GM23338 (cell line): ENCODE measurements at regions not wholly inside any gene's neighbourhood (a gene's known extent, or its start where the extent isn't known, plus 50 kb on each side); places are given as distances from the start of the nearest gene placed in this dataset.

ENCODE experiments used
- ATAC-seq: fragments of 200-7000 bp; cut with Tn5 transposase; 3 replicates; pipeline ENCODE4 v1.9.1; 2020
- DNase-seq: peaks from one replicate; pipeline ENCODE4 v3.0.0-alpha.2; 2015; ENCODE audit warnings: low spot score
- H2AFZ ChIP-seq: fragments of 200-600 bp; sonication (generic); 2 replicates; pipeline ENCODE4 v1.8.0; 2016; ENCODE audit warnings: antibody characterized with exemption, mild to moderate bottlenecking, moderate library complexity
- H3F3A ChIP-seq: fragments of 200-600 bp; sonication (generic); replicated peaks from 2 replicates; pipeline ENCODE4 v1.8.0; 2017; ENCODE audit warnings: antibody characterized with exemption, mixed run types, low read depth
- H3K27ac ChIP-seq: fragments of 200-600 bp; sonication (generic); 2 replicates; pipeline ENCODE4 v1.6.1; 2016; ENCODE audit warnings: low read depth
- H3K27me3 ChIP-seq: fragments of 200-600 bp; sonication (generic); 2 replicates; pipeline ENCODE4 v1.8.0; 2016; ENCODE audit warnings: mild to moderate bottlenecking, mixed run types, moderate library complexity; ENCODE audit not compliant: insufficient read depth
- H3K36me3 ChIP-seq: fragments of 200-600 bp; sonication (generic); 2 replicates; pipeline ENCODE4 v1.8.0; 2016; ENCODE audit warnings: mild to moderate bottlenecking; ENCODE audit not compliant: insufficient read depth
- H3K4me1 ChIP-seq: fragments of 200-600 bp; sonication (generic); 2 replicates; pipeline ENCODE4 v1.8.0; 2016; ENCODE audit warnings: mild to moderate bottlenecking, moderate library complexity; ENCODE audit not compliant: insufficient read depth
- H3K4me2 ChIP-seq: fragments of 200-600 bp; sonication (generic); 2 replicates; pipeline ENCODE4 v1.7.1; 2017; ENCODE audit warnings: mixed run types
- H3K4me3 ChIP-seq: fragments of 200-600 bp; sonication (generic); 2 replicates; pipeline ENCODE4 v1.6.1; 2016; ENCODE audit warnings: mixed run types
- H3K79me2 ChIP-seq: fragments of 200-600 bp; sonication (generic); replicated peaks from 2 replicates; pipeline ENCODE4 v1.8.0; 2017; ENCODE audit warnings: mild to moderate bottlenecking; ENCODE audit not compliant: insufficient read depth
- H3K9me2 ChIP-seq: fragments of 200-600 bp; sonication (generic); 2 replicates; pipeline ENCODE4 v1.8.0; 2017; ENCODE audit not compliant: insufficient read depth
- H4K20me1 ChIP-seq: fragments of 200-600 bp; sonication (generic); replicated peaks from 2 replicates; pipeline ENCODE4 v1.8.0; 2017; ENCODE audit warnings: mild to moderate bottlenecking; ENCODE audit not compliant: insufficient read depth
- H3K27ac Mint-ChIP-seq: 2 replicates; pipeline ENCODE4 v1.8.0; 2020; ENCODE audit warnings: inconsistent platforms, mild to moderate bottlenecking, moderate library complexity, mixed read lengths
- H3K27me3 Mint-ChIP-seq: 3 replicates; pipeline ENCODE4 v1.8.0; 2022; ENCODE audit warnings: low read depth, mild to moderate bottlenecking, moderate library complexity, mixed read lengths, inconsistent platforms; ENCODE audit not compliant: insufficient read depth, poor library complexity
- H3K36me3 Mint-ChIP-seq: 3 replicates; pipeline ENCODE4 v1.8.0; 2021; ENCODE audit warnings: low read depth, mild to moderate bottlenecking, inconsistent platforms, moderate library complexity, mixed read lengths
- H3K4me1 Mint-ChIP-seq: 3 replicates; pipeline ENCODE4 v1.8.0; 2020; ENCODE audit warnings: mild to moderate bottlenecking, inconsistent platforms, mixed read lengths
- H3K4me3 Mint-ChIP-seq: 3 replicates; pipeline ENCODE4 v1.8.0; 2021; ENCODE audit warnings: moderate library complexity, mild to moderate bottlenecking, inconsistent platforms, mixed read lengths
- H3K9me3 Mint-ChIP-seq: 3 replicates; pipeline ENCODE4 v1.8.0; 2020; ENCODE audit warnings: moderate library complexity, mild to moderate bottlenecking, inconsistent platforms, mixed read lengths
- EZH2 ChIP-seq: fragments of 200-600 bp; sonication (generic); IDR thresholded peaks from one replicate; pipeline ENCODE4 v1.8.0; 2017; ENCODE audit warnings: antibody characterized with exemption, mild to moderate bottlenecking, low read depth; ENCODE audit not compliant: unreplicated experiment
- POLR2AphosphoS5 ChIP-seq: IDR thresholded peaks from 2 replicates; pipeline ENCODE4 v1.6.1; 2016; ENCODE audit warnings: antibody characterized with exemption, low read depth
- STAT1 ChIP-seq: IDR thresholded peaks from one replicate; pipeline ENCODE4 v1.6.1; 2016; ENCODE audit warnings: antibody characterized with exemption; ENCODE audit not compliant: unreplicated experiment
- ZNF114 ChIP-seq: fragments of 250-450 bp; sonication (Bioruptor Pico); IDR thresholded peaks from 2 replicates; pipeline ENCODE4 v1.5.0; 2020; ENCODE audit warnings: mild to moderate bottlenecking, moderate library complexity
- ZNF331 ChIP-seq: fragments of 250-450 bp; sonication (Bioruptor Pico); IDR thresholded peaks from 2 replicates; pipeline ENCODE4 v1.5.0; 2020; ENCODE audit warnings: low read depth, mild to moderate bottlenecking, moderate library complexity
- TF ChIP-seq, protein P1 (sequence below): IDR thresholded peaks from 2 replicates; pipeline ENCODE4 v1.6.1; 2016; ENCODE audit warnings: antibody characterized with exemption
- TF ChIP-seq, protein P2 (sequence below), 2 experiments: fragments of 200-600 bp in 1 of 2; sonication (generic) in 1 of 2; conservative IDR thresholded peaks; 2 replicates each; pipeline versions ENCODE4 v1.5.1 to v1.6.1; 2016 to 2017; ENCODE audit warnings: antibody characterized with exemption in 2 of 2, low read depth in 2 of 2, mild to moderate bottlenecking in 2 of 2, moderate library complexity in 1 of 2
- TF ChIP-seq, protein P3 (sequence below): IDR thresholded peaks from one replicate; pipeline ENCODE4 v1.6.1; 2018; ENCODE audit warnings: antibody characterized with exemption; ENCODE audit not compliant: unreplicated experiment
- TF ChIP-seq, protein P4 (sequence below): fragments of 250-450 bp; sonication (Bioruptor Pico); IDR thresholded peaks from 2 replicates; pipeline ENCODE4 v1.5.0; 2020; ENCODE audit warnings: mild to moderate bottlenecking, moderate library complexity

DNA sequence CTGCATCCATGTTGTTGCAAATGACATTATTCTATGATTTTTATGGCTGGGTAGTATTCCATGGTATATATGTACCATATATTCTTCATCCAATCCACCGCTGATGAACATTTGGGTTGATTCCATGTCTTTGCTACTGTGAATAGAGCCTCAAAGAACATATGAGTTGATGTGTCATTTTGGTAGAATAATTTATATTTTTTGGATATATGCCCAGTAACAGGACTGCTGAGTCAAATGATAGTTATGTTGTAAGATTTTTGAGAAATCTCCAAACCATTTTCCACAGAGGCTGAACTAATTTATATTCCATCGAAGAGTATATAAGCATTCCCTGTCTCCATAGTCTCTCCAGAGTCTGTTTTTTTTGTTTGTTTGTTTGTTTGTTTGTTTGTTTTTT lies 1373.5 kb downstream of the GRIK2 start:
- H2AFZ ChIP-seq = no peak overlapping the region
- no peaks in the 10 kb centered on the region for H3K9me2 ChIP-seq
- no peaks in the 10 kb centered on the region for H3K36me3 ChIP-seq
- H3K27me3 ChIP-seq = no peaks in the 10 kb centered on the region
- no peak overlapping the region for H3K27ac ChIP-seq
- no peak for DNase-seq
- no peaks in the 10 kb centered on the region for H3K79me2 ChIP-seq
- Mint-ChIP-seq H3K9me3 (peaks cover 14% of the 10 kb centered on the region), H3K4me3 (no peak overlapping the region), H3K27ac (no peak overlapping the region), H3K36me3 (peaks cover 5% of the 10 kb centered on the region; the same call in 1 of the 3 replicates), H3K27me3 (no peaks in the 10 kb centered on the region), H3K4me1 (no peaks in the 10 kb centered on the region)
- H3K4me3 ChIP-seq = no peak overlapping the region
- no peaks in the 10 kb centered on the region for H3K4me1 ChIP-seq
- TF ChIP-seq, protein P1, sequence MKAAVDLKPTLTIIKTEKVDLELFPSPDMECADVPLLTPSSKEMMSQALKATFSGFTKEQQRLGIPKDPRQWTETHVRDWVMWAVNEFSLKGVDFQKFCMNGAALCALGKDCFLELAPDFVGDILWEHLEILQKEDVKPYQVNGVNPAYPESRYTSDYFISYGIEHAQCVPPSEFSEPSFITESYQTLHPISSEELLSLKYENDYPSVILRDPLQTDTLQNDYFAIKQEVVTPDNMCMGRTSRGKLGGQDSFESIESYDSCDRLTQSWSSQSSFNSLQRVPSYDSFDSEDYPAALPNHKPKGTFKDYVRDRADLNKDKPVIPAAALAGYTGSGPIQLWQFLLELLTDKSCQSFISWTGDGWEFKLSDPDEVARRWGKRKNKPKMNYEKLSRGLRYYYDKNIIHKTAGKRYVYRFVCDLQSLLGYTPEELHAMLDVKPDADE = no peak
- TF ChIP-seq ZNF114 (CRISPR knock-in tag) (no peak), STAT1 (no peak), ZNF331 (CRISPR knock-in tag) (no peak), EZH2 (no peak)
- H4K20me1 ChIP-seq = no peaks in the 10 kb centered on the region
- H3K4me2 ChIP-seq = no peak overlapping the region
- ATAC-seq = no peak
- H3F3A ChIP-seq = no peaks in the 10 kb centered on the region

DNA sequence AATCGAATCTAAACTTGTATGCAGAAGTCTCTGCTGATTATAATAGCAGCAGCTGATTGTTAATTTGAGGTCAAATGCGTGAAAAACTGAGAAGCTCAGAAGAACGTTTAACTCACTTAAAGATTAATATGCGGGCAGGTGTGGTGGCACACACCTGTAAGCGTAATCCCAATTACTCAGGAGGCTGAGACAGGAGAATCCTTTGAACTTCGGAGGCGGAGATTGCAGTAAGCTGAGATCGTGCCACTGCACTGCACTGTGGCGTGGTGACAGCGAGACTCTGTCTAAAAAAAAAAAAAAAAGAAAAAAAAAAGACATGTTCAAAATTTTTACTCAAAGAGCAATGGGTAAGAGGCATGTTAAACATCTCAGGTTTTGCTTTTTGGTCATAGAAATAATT lies 1370.8 kb downstream of the GRIK2 start:
- H4K20me1 ChIP-seq = no peaks in the 10 kb centered on the region
- Mint-ChIP-seq H3K36me3 (peaks cover 5% of the 10 kb centered on the region; the same call in 1 of the 3 replicates), H3K9me3 (peaks cover 9% of the 10 kb centered on the region), H3K27me3 (no peaks in the 10 kb centered on the region), H3K4me3 (no peak overlapping the region), H3K4me1 (no peaks in the 10 kb centered on the region), H3K27ac (no peak overlapping the region)
- no peaks in the 10 kb centered on the region for H3K27me3 ChIP-seq
- no peaks in the 10 kb centered on the region for H3K36me3 ChIP-seq
- no peaks in the 10 kb centered on the region for H3K79me2 ChIP-seq
- H3K4me1 ChIP-seq = no peaks in the 10 kb centered on the region
- no peaks in the 10 kb centered on the region for H3K9me2 ChIP-seq
- DNase-seq (no peak), ATAC-seq (no peak)
- H3K27ac ChIP-seq = no peak overlapping the region
- H3K4me2 ChIP-seq = no peak overlapping the region
- H3K4me3 ChIP-seq = no peak overlapping the region
- H2AFZ ChIP-seq = peak overlapping the region; percentile 45; the same call in 1 of the 2 replicates
- no peaks in the 10 kb centered on the region for H3F3A ChIP-seq
- TF ChIP-seq, protein P2, sequence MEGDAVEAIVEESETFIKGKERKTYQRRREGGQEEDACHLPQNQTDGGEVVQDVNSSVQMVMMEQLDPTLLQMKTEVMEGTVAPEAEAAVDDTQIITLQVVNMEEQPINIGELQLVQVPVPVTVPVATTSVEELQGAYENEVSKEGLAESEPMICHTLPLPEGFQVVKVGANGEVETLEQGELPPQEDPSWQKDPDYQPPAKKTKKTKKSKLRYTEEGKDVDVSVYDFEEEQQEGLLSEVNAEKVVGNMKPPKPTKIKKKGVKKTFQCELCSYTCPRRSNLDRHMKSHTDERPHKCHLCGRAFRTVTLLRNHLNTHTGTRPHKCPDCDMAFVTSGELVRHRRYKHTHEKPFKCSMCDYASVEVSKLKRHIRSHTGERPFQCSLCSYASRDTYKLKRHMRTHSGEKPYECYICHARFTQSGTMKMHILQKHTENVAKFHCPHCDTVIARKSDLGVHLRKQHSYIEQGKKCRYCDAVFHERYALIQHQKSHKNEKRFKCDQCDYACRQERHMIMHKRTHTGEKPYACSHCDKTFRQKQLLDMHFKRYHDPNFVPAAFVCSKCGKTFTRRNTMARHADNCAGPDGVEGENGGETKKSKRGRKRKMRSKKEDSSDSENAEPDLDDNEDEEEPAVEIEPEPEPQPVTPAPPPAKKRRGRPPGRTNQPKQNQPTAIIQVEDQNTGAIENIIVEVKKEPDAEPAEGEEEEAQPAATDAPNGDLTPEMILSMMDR (conservative IDR thresholded peaks at IDR 0.05; ENCODE audit: low read depth in 2 of 2) = no peak
- TF ChIP-seq, protein P3, sequence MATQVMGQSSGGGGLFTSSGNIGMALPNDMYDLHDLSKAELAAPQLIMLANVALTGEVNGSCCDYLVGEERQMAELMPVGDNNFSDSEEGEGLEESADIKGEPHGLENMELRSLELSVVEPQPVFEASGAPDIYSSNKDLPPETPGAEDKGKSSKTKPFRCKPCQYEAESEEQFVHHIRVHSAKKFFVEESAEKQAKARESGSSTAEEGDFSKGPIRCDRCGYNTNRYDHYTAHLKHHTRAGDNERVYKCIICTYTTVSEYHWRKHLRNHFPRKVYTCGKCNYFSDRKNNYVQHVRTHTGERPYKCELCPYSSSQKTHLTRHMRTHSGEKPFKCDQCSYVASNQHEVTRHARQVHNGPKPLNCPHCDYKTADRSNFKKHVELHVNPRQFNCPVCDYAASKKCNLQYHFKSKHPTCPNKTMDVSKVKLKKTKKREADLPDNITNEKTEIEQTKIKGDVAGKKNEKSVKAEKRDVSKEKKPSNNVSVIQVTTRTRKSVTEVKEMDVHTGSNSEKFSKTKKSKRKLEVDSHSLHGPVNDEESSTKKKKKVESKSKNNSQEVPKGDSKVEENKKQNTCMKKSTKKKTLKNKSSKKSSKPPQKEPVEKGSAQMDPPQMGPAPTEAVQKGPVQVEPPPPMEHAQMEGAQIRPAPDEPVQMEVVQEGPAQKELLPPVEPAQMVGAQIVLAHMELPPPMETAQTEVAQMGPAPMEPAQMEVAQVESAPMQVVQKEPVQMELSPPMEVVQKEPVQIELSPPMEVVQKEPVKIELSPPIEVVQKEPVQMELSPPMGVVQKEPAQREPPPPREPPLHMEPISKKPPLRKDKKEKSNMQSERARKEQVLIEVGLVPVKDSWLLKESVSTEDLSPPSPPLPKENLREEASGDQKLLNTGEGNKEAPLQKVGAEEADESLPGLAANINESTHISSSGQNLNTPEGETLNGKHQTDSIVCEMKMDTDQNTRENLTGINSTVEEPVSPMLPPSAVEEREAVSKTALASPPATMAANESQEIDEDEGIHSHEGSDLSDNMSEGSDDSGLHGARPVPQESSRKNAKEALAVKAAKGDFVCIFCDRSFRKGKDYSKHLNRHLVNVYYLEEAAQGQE = no peak
- no peak for TF ChIP-seq ZNF114 (CRISPR knock-in tag)
- TF ChIP-seq POLR2AphosphoS5 = no peak
- no peak for TF ChIP-seq STAT1
- TF ChIP-seq, protein P4, sequence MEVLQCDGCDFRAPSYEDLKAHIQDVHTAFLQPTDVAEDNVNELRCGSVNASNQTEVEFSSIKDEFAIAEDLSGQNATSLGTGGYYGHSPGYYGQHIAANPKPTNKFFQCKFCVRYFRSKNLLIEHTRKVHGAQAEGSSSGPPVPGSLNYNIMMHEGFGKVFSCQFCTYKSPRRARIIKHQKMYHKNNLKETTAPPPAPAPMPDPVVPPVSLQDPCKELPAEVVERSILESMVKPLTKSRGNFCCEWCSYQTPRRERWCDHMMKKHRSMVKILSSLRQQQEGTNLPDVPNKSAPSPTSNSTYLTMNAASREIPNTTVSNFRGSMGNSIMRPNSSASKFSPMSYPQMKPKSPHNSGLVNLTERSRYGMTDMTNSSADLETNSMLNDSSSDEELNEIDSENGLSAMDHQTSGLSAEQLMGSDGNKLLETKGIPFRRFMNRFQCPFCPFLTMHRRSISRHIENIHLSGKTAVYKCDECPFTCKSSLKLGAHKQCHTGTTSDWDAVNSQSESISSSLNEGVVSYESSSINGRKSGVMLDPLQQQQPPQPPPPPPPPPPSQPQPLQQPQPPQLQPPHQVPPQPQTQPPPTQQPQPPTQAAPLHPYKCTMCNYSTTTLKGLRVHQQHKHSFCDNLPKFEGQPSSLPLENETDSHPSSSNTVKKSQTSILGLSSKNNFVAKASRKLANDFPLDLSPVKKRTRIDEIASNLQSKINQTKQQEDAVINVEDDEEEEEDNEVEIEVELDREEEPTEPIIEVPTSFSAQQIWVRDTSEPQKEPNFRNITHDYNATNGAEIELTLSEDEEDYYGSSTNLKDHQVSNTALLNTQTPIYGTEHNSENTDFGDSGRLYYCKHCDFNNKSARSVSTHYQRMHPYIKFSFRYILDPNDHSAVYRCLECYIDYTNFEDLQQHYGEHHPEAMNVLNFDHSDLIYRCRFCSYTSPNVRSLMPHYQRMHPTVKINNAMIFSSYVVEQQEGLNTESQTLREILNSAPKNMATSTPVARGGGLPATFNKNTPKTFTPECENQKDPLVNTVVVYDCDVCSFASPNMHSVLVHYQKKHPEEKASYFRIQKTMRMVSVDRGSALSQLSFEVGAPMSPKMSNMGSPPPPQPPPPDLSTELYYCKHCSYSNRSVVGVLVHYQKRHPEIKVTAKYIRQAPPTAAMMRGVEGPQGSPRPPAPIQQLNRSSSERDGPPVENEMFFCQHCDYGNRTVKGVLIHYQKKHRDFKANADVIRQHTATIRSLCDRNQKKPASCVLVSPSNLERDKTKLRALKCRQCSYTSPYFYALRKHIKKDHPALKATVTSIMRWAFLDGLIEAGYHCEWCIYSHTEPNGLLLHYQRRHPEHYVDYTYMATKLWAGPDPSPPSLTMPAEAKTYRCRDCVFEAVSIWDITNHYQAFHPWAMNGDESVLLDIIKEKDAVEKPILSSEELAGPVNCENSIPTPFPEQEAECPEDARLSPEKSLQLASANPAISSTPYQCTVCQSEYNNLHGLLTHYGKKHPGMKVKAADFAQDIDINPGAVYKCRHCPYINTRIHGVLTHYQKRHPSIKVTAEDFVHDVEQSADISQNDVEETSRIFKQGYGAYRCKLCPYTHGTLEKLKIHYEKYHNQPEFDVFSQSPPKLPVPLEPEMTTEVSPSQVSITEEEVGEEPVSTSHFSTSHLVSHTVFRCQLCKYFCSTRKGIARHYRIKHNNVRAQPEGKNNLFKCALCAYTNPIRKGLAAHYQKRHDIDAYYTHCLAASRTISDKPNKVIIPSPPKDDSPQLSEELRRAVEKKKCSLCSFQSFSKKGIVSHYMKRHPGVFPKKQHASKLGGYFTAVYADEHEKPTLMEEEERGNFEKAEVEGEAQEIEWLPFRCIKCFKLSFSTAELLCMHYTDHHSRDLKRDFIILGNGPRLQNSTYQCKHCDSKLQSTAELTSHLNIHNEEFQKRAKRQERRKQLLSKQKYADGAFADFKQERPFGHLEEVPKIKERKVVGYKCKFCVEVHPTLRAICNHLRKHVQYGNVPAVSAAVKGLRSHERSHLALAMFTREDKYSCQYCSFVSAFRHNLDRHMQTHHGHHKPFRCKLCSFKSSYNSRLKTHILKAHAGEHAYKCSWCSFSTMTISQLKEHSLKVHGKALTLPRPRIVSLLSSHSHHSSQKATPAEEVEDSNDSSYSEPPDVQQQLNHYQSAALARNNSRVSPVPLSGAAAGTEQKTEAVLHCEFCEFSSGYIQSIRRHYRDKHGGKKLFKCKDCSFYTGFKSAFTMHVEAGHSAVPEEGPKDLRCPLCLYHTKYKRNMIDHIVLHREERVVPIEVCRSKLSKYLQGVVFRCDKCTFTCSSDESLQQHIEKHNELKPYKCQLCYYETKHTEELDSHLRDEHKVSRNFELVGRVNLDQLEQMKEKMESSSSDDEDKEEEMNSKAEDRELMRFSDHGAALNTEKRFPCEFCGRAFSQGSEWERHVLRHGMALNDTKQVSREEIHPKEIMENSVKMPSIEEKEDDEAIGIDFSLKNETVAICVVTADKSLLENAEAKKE (CRISPR knock-in tag) = no peak
